ENCODE measurements at regions not wholly inside any gene's neighbourhood (a gene's known extent, or its start where the extent isn't known, plus 50 kb on each side); places are given as distances from the start of the nearest gene placed in this dataset.

DNA sequence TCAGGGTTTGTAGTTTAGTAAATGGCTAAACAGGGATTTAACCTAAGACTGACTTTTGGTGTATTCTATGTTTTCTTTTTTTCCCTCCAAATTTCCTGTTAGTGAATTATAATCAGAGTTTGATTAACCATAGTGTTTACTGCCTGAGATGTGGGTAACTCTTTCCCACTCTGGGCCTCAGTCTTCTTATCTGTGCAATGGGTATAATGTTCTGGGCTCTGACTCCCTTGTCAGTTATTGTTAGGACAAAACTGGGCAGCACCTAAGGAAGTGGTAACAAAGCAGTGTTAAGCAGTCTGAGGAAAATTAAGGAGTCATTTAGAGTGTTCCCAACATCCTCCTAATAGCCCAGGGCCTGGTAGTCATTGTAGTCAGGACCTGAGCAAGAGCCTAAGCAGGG lies 206.4 kb upstream of the N4BP1 start:
- no peaks in the 10 kb centered on the region for H3K4me1 Mint-ChIP-seq (ENCODE audit: low read depth)
- DNase-seq, result no peak
- POLR2A ChIA-PET, result no interaction called here
- no peak for ATAC-seq
- no peak overlapping the region for H3K4me3 Mint-ChIP-seq
- no peaks in the 10 kb centered on the region for H3K36me3 Mint-ChIP-seq (ENCODE audit: low read depth)
- CTCF ChIA-PET, result no interaction called here
- no peaks in the 10 kb centered on the region for H3K9me3 Mint-ChIP-seq (ENCODE audit: insufficient read depth)
- peaks cover 12% of the 10 kb centered on the region for H3K27me3 Mint-ChIP-seq (ENCODE audit: low read depth)
- no peak overlapping the region for H3K27ac Mint-ChIP-seq

DNA sequence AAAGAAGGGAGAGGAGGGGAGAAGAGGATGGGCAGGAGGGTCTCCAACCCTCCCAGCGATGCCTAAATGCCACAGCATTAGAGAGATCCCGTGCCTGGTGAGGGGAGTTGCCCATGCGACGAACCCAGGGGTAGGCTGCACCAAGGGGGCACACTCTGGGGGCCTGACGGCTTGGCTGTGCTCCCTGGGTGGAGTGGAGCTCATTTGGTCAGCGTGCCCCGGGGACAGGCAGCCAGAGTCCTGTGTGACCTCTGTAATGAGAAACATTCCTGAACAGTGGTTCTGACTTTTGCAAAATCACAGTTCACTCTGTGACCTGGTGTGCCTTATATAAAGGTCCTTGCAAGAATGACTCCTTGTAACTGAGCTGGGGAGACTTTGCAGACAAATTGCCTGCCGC lies 205.0 kb upstream of the N4BP1 start:
- ChIA-PET POLR2A (no interaction called here), CTCF (no interaction called here)
- Mint-ChIP-seq H3K27me3 (ENCODE audit: low read depth) (peaks cover 17% of the 10 kb centered on the region), H3K4me3 (no peak overlapping the region), H3K27ac (no peak overlapping the region), H3K36me3 (ENCODE audit: low read depth) (no peaks in the 10 kb centered on the region), H3K9me3 (ENCODE audit: insufficient read depth) (no peaks in the 10 kb centered on the region), H3K4me1 (ENCODE audit: low read depth) (no peaks in the 10 kb centered on the region)
- no peak for ATAC-seq
- no peak for DNase-seq

- Mint-ChIP-seq H3K4me3 (no peak overlapping the region), H3K36me3 (ENCODE audit: low read depth) (no peaks in the 10 kb centered on the region), H3K27me3 (ENCODE audit: low read depth) (peaks cover 27% of the 10 kb centered on the region), H3K27ac (no peak overlapping the region), H3K9me3 (ENCODE audit: insufficient read depth) (no peaks in the 10 kb centered on the region), H3K4me1 (ENCODE audit: low read depth) (no peaks in the 10 kb centered on the region)
- no peak for ATAC-seq
- CTCF ChIA-PET, result no interaction called here
- DNase-seq, result no peak
- POLR2A ChIA-PET, result no interaction called here
These were observed 203.5 kb upstream of the N4BP1 start for GRCh38 chr16:48813485-48813884.

- H3K9me3 Mint-ChIP-seq (ENCODE audit: insufficient read depth), result no peaks in the 10 kb centered on the region
- POLR2A ChIA-PET, result no interaction called here
- ATAC-seq (no peak), DNase-seq (no peak)
- CTCF ChIA-PET, result no interaction called here
- no peaks in the 10 kb centered on the region for H3K36me3 Mint-ChIP-seq (ENCODE audit: low read depth)
- H3K4me1 Mint-ChIP-seq (ENCODE audit: low read depth), result no peaks in the 10 kb centered on the region
- H3K27me3 Mint-ChIP-seq (ENCODE audit: low read depth), result peaks cover 27% of the 10 kb centered on the region
- H3K27ac Mint-ChIP-seq, result no peak overlapping the region
- H3K4me3 Mint-ChIP-seq, result no peak overlapping the region
These were observed 202.9 kb upstream of the N4BP1 start for GRCh38 chr16:48812856-48813255.

DNA sequence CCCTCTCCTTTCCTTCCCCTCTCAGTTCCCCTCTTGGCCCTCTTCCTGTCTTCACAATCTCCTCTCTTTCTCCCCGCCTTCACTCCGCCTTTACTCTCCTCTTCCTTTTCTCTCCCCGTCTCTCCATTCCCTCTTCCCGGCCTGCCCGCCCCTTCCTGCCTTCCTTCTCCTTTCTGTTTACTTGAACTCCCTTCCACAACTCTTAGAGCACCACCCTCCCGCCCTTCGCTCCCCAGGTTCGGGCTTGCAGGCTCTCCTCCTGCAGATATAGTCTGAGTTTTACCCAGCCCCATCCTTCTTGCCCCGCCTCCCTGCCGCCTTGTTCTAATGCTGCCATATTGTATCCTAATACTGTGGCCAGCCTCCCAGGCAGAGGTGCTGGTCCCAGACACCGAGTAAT lies 201.5 kb upstream of the N4BP1 start:
- peaks cover 27% of the 10 kb centered on the region for H3K27me3 Mint-ChIP-seq (ENCODE audit: low read depth)
- no peaks in the 10 kb centered on the region for H3K9me3 Mint-ChIP-seq (ENCODE audit: insufficient read depth)
- ATAC-seq (no peak), DNase-seq (no peak)
- no peaks in the 10 kb centered on the region for H3K36me3 Mint-ChIP-seq (ENCODE audit: low read depth)
- H3K27ac Mint-ChIP-seq, result no peak overlapping the region
- ChIA-PET POLR2A (no interaction called here), CTCF (no interaction called here)
- no peak overlapping the region for H3K4me3 Mint-ChIP-seq
- H3K4me1 Mint-ChIP-seq (ENCODE audit: low read depth), result no peaks in the 10 kb centered on the region

GRCh38 chr16:48810803-48811453 lies 200.9 kb upstream of the N4BP1 start:
- H3K4me3 Mint-ChIP-seq, result no peak overlapping the region
- ChIA-PET CTCF (no interaction called here), POLR2A (no interaction called here)
- DNase-seq (no peak), ATAC-seq (no peak)
- no peaks in the 10 kb centered on the region for H3K9me3 Mint-ChIP-seq (ENCODE audit: insufficient read depth)
- peaks cover 27% of the 10 kb centered on the region for H3K27me3 Mint-ChIP-seq (ENCODE audit: low read depth)
- H3K36me3 Mint-ChIP-seq (ENCODE audit: low read depth), result no peaks in the 10 kb centered on the region
- no peaks in the 10 kb centered on the region for H3K4me1 Mint-ChIP-seq (ENCODE audit: low read depth)
- no peak overlapping the region for H3K27ac Mint-ChIP-seq

DNA sequence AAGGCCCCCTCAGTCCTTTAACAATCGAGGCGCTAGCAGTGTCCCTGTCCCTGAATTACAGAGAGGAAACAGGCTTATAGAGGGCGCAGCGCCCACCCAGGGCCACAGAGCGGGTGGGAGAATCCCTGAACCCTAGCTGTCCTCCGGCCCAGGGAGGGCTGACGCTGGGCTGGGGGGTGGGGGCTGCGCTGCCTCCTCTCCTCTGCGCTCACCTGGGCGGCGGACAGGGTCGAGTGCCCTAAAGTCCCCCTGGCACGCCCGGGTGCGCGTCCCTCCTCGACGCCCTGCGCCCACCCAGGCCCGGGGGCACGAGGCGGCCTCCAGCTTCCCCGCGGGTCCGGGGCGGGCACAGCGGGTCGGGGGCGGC lies 200.4 kb upstream of the N4BP1 start:
- no peaks in the 10 kb centered on the region for H3K4me1 Mint-ChIP-seq (ENCODE audit: low read depth)
- H3K4me3 Mint-ChIP-seq, result no peak overlapping the region
- CTCF ChIA-PET, result no interaction called here
- POLR2A ChIA-PET, result no interaction called here
- no peaks in the 10 kb centered on the region for H3K36me3 Mint-ChIP-seq (ENCODE audit: low read depth)
- peaks cover 27% of the 10 kb centered on the region for H3K27me3 Mint-ChIP-seq (ENCODE audit: low read depth)
- H3K27ac Mint-ChIP-seq, result no peak overlapping the region
- H3K9me3 Mint-ChIP-seq (ENCODE audit: insufficient read depth), result no peaks in the 10 kb centered on the region
- no peak for ATAC-seq
- DNase-seq, result no peak

GRCh38 chr16:48790151-48790550 lies 180.2 kb upstream of the N4BP1 start:
- CTCF ChIA-PET, result no interaction called here
- POLR2A ChIA-PET, result no interaction called here
- Mint-ChIP-seq H3K4me1 (ENCODE audit: low read depth) (no peaks in the 10 kb centered on the region), H3K9me3 (ENCODE audit: insufficient read depth) (no peaks in the 10 kb centered on the region), H3K27ac (no peak overlapping the region), H3K27me3 (ENCODE audit: low read depth) (no peaks in the 10 kb centered on the region), H3K4me3 (no peak overlapping the region), H3K36me3 (ENCODE audit: low read depth) (no peaks in the 10 kb centered on the region)
- no peak for DNase-seq
- ATAC-seq, result no peak

DNA sequence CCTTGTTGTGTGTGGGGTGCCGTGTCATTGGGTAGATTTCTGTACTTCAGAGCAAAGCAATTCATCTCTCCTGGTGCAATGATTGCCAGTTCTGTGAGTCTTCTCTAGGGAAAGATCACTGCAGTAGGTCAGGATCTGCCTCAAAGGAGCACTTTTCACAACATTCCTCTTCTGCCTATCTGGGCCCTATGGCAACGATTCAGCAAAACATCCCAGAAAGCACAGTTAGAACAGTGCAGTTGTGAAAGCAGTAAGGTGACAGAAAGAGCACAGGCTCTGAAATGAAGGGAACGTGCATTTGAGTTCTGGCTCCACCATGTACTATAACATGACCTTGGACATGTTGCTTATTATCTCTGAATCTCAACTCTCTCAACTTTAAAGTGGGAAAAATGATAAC lies 178.5 kb upstream of the N4BP1 start:
- ChIA-PET CTCF (no interaction called here), POLR2A (no interaction called here)
- H3K27me3 Mint-ChIP-seq (ENCODE audit: low read depth), result no peaks in the 10 kb centered on the region
- no peaks in the 10 kb centered on the region for H3K9me3 Mint-ChIP-seq (ENCODE audit: insufficient read depth)
- H3K4me1 Mint-ChIP-seq (ENCODE audit: low read depth), result no peaks in the 10 kb centered on the region
- DNase-seq (no peak), ATAC-seq (no peak)
- H3K4me3 Mint-ChIP-seq, result no peak overlapping the region
- no peaks in the 10 kb centered on the region for H3K36me3 Mint-ChIP-seq (ENCODE audit: low read depth)
- H3K27ac Mint-ChIP-seq, result no peak overlapping the region

GRCh38 chr16:48745541-48745940 lies 135.6 kb upstream of the N4BP1 start:
- no peaks in the 10 kb centered on the region for H3K36me3 Mint-ChIP-seq (ENCODE audit: low read depth)
- H3K4me1 Mint-ChIP-seq (ENCODE audit: low read depth), result no peaks in the 10 kb centered on the region
- no peak for ATAC-seq
- no peaks in the 10 kb centered on the region for H3K9me3 Mint-ChIP-seq (ENCODE audit: insufficient read depth)
- no peaks in the 10 kb centered on the region for H3K27me3 Mint-ChIP-seq (ENCODE audit: low read depth)
- no peak for DNase-seq
- ChIA-PET POLR2A (no interaction called here), CTCF (no interaction called here)
- no peak overlapping the region for H3K4me3 Mint-ChIP-seq
- no peak overlapping the region for H3K27ac Mint-ChIP-seq

GRCh38 chr16:48740964-48741363 lies 131.0 kb upstream of the N4BP1 start:
- Mint-ChIP-seq H3K9me3 (ENCODE audit: insufficient read depth) (no peaks in the 10 kb centered on the region), H3K27me3 (ENCODE audit: low read depth) (no peaks in the 10 kb centered on the region)

DNA sequence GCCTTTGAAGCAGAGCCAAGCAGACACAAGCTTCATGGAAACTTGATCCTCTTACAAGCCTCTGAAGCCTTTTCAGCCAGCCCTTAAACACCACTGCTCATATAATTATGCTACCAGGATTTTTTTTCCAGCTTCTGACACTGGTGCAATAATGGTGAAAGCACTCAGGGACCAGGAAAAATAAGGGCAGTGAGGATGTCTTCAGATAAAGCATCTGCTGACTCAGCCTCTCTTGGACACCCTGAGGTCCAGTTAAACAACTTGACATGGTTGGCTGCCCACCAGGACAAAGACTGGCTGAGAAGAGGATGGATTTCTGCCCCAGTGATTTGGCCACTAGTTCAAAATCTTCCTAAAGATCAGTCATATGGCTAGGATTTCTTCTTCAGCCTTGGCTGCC lies 124.2 kb upstream of the N4BP1 start:
- H3K4me1 Mint-ChIP-seq (ENCODE audit: low read depth), result no peaks in the 10 kb centered on the region
- POLR2A ChIA-PET, result no interaction called here
- ATAC-seq (no peak), DNase-seq (no peak)
- no peak overlapping the region for H3K27ac Mint-ChIP-seq
- H3K9me3 Mint-ChIP-seq (ENCODE audit: insufficient read depth), result no peaks in the 10 kb centered on the region
- CTCF ChIA-PET, result no interaction called here
- H3K27me3 Mint-ChIP-seq (ENCODE audit: low read depth), result no peaks in the 10 kb centered on the region
- H3K36me3 Mint-ChIP-seq (ENCODE audit: low read depth), result no peaks in the 10 kb centered on the region
- H3K4me3 Mint-ChIP-seq, result no peak overlapping the region

More at GRCh38 chr16:48740964-48741363, 131.0 kb upstream of the N4BP1 start:
- Mint-ChIP-seq H3K4me1 (ENCODE audit: low read depth) (no peaks in the 10 kb centered on the region), H3K36me3 (ENCODE audit: low read depth) (no peaks in the 10 kb centered on the region), H3K4me3 (no peak overlapping the region), H3K27ac (no peak overlapping the region)
- ATAC-seq (no peak), DNase-seq (no peak)
- ChIA-PET CTCF (no interaction called here), POLR2A (no interaction called here)

GRCh38 chr16:48704710-48705109 lies 94.7 kb upstream of the N4BP1 start:
- DNase-seq (no peak), ATAC-seq (no peak)
- H3K4me1 Mint-ChIP-seq (ENCODE audit: low read depth), result no peaks in the 10 kb centered on the region
- H3K4me3 Mint-ChIP-seq, result no peak overlapping the region
- ChIA-PET CTCF (no interaction called here), POLR2A (no interaction called here)
- no peaks in the 10 kb centered on the region for H3K27me3 Mint-ChIP-seq (ENCODE audit: low read depth)
- H3K9me3 Mint-ChIP-seq (ENCODE audit: insufficient read depth), result no peaks in the 10 kb centered on the region
- H3K36me3 Mint-ChIP-seq (ENCODE audit: low read depth), result no peaks in the 10 kb centered on the region
- H3K27ac Mint-ChIP-seq, result no peak overlapping the region

All from activated CD8-positive, alpha-beta T cell treated with anti-CD3 and anti-CD28 coated beads, Interleukin-2, amount 10 ng/mL, durations not matched to agents 7 days and 5 days (primary cell).